ENCODE measurements at regions not wholly inside any gene's neighbourhood (a gene's known extent, or its start where the extent isn't known, plus 50 kb on each side); places are given as distances from the start of the nearest gene placed in this dataset.
A peak's percentile ranks its signal among the peaks of the same experiment; 100 is the strongest.
"Not testable (repeated sequence)": the region's sequence is repeated elsewhere in the genome, so short reads cannot be mapped to it uniquely, and the experiment has no call there.

GRCh38 chr7:131689662-131690234 is 133.3 kb upstream of the PODXL start:
- H3K9me3 ChIP-seq (ENCODE audit: insufficient read depth, low read length): no peaks in the 10 kb centered on the region
- H3K36me3 ChIP-seq (ENCODE audit: insufficient read depth, insufficient read length, low read length): no peaks in the 10 kb centered on the region
- H3K4me1 ChIP-seq (ENCODE audit: insufficient read depth, insufficient read length): peaks cover 12% of the 10 kb centered on the region
- no peak for DNase-seq (ENCODE audit: low read depth, low spot score)
- H3K27me3 ChIP-seq (ENCODE audit: insufficient read depth, insufficient read length): no peaks in the 10 kb centered on the region
- TF ChIP-seq SUZ12 (IDR thresholded peaks at IDR 0.05; ENCODE audit: extremely low read depth, insufficient read depth, insufficient read length) (no peak), YY1 (IDR thresholded peaks at IDR 0.05; ENCODE audit: insufficient read depth, insufficient read length) (no peak), ZNF274 (IDR thresholded peaks at IDR 0.05; ENCODE audit: low read depth, low read length) (no peak)
- no peak overlapping the region for H3K4me3 ChIP-seq (ENCODE audit: insufficient read length, low read depth)
- no peak overlapping the region for H3K9ac ChIP-seq (ENCODE audit: insufficient read length, low read depth)

GRCh38 chr7:131688738-131689661 is 132.6 kb upstream of the PODXL start:
- no peaks in the 10 kb centered on the region for H3K27me3 ChIP-seq (ENCODE audit: insufficient read depth, insufficient read length)
- peaks cover 2% of the 10 kb centered on the region for H3K36me3 ChIP-seq (ENCODE audit: insufficient read depth, insufficient read length, low read length)
- TF ChIP-seq YY1 (IDR thresholded peaks at IDR 0.05; ENCODE audit: insufficient read depth, insufficient read length) (no peak), ZNF274 (IDR thresholded peaks at IDR 0.05; ENCODE audit: low read depth, low read length) (no peak), SUZ12 (IDR thresholded peaks at IDR 0.05; ENCODE audit: extremely low read depth, insufficient read depth, insufficient read length) (no peak)
- H3K9me3 ChIP-seq (ENCODE audit: insufficient read depth, low read length): no peaks in the 10 kb centered on the region
- no peak overlapping the region for H3K4me3 ChIP-seq (ENCODE audit: insufficient read length, low read depth)
- H3K4me1 ChIP-seq (ENCODE audit: insufficient read depth, insufficient read length): peaks cover 12% of the 10 kb centered on the region
- no peak overlapping the region for H3K9ac ChIP-seq (ENCODE audit: insufficient read length, low read depth)
- peak; percentile 82 for DNase-seq (ENCODE audit: low read depth, low spot score)

GRCh38 chr7:131687296-131687695 is 130.9 kb upstream of the PODXL start:
- no peak for DNase-seq (ENCODE audit: low read depth, low spot score)
- no peak for TF ChIP-seq YY1 (IDR thresholded peaks at IDR 0.05; ENCODE audit: insufficient read depth, insufficient read length)
- no peak for TF ChIP-seq ZNF274 (IDR thresholded peaks at IDR 0.05; ENCODE audit: low read depth, low read length)
- TF ChIP-seq SUZ12 (IDR thresholded peaks at IDR 0.05; ENCODE audit: extremely low read depth, insufficient read depth, insufficient read length): no peak
- no peaks in the 10 kb centered on the region for H3K9me3 ChIP-seq (ENCODE audit: insufficient read depth, low read length)
- no peak overlapping the region for H3K9ac ChIP-seq (ENCODE audit: insufficient read length, low read depth)
- H3K36me3 ChIP-seq (ENCODE audit: insufficient read depth, insufficient read length, low read length): peaks cover 4% of the 10 kb centered on the region
- peaks cover 11% of the 10 kb centered on the region for H3K4me1 ChIP-seq (ENCODE audit: insufficient read depth, insufficient read length)
- H3K4me3 ChIP-seq (ENCODE audit: insufficient read length, low read depth): no peak overlapping the region
- no peaks in the 10 kb centered on the region for H3K27me3 ChIP-seq (ENCODE audit: insufficient read depth, insufficient read length)

- no peak for DNase-seq (ENCODE audit: low read depth, low spot score)
- H3K4me3 ChIP-seq (ENCODE audit: insufficient read length, low read depth): no peak overlapping the region
- H3K36me3 ChIP-seq (ENCODE audit: insufficient read depth, insufficient read length, low read length): peaks cover 4% of the 10 kb centered on the region
- no peaks in the 10 kb centered on the region for H3K9me3 ChIP-seq (ENCODE audit: insufficient read depth, low read length)
- TF ChIP-seq ZNF274 (IDR thresholded peaks at IDR 0.05; ENCODE audit: low read depth, low read length) (no peak), SUZ12 (IDR thresholded peaks at IDR 0.05; ENCODE audit: extremely low read depth, insufficient read depth, insufficient read length) (no peak), YY1 (IDR thresholded peaks at IDR 0.05; ENCODE audit: insufficient read depth, insufficient read length) (no peak)
- no peak overlapping the region for H3K9ac ChIP-seq (ENCODE audit: insufficient read length, low read depth)
- H3K4me1 ChIP-seq (ENCODE audit: insufficient read depth, insufficient read length): peaks cover 7% of the 10 kb centered on the region
- H3K27me3 ChIP-seq (ENCODE audit: insufficient read depth, insufficient read length): no peaks in the 10 kb centered on the region
Measured at GRCh38 chr7:131686833-131687232, 130.4 kb upstream of the PODXL start.

GRCh38 chr7:131683536-131684125 is 127.2 kb upstream of the PODXL start:
- H3K4me1 ChIP-seq (ENCODE audit: insufficient read depth, insufficient read length): no peaks in the 10 kb centered on the region
- H3K4me3 ChIP-seq (ENCODE audit: insufficient read length, low read depth): no peak overlapping the region
- H3K9me3 ChIP-seq (ENCODE audit: insufficient read depth, low read length): no peaks in the 10 kb centered on the region
- H3K9ac ChIP-seq (ENCODE audit: insufficient read length, low read depth): no peak overlapping the region
- no peaks in the 10 kb centered on the region for H3K27me3 ChIP-seq (ENCODE audit: insufficient read depth, insufficient read length)
- DNase-seq (ENCODE audit: low read depth, low spot score): no peak
- peaks cover 4% of the 10 kb centered on the region for H3K36me3 ChIP-seq (ENCODE audit: insufficient read depth, insufficient read length, low read length)
- TF ChIP-seq YY1 (IDR thresholded peaks at IDR 0.05; ENCODE audit: insufficient read depth, insufficient read length) (no peak), SUZ12 (IDR thresholded peaks at IDR 0.05; ENCODE audit: extremely low read depth, insufficient read depth, insufficient read length) (no peak), ZNF274 (IDR thresholded peaks at IDR 0.05; ENCODE audit: low read depth, low read length) (no peak)

- Histone ChIP-seq H3K4me1 (ENCODE audit: insufficient read depth, insufficient read length) (no peaks in the 10 kb centered on the region), H3K9me3 (ENCODE audit: insufficient read depth, low read length) (no peaks in the 10 kb centered on the region), H3K9ac (ENCODE audit: insufficient read length, low read depth) (no peak overlapping the region), H3K4me3 (ENCODE audit: insufficient read length, low read depth) (no peak overlapping the region), H3K27me3 (ENCODE audit: insufficient read depth, insufficient read length) (no peaks in the 10 kb centered on the region), H3K36me3 (ENCODE audit: insufficient read depth, insufficient read length, low read length) (peaks cover 4% of the 10 kb centered on the region)
- no peak for DNase-seq (ENCODE audit: low read depth, low spot score)
- TF ChIP-seq YY1 (IDR thresholded peaks at IDR 0.05; ENCODE audit: insufficient read depth, insufficient read length) (no peak), ZNF274 (IDR thresholded peaks at IDR 0.05; ENCODE audit: low read depth, low read length) (no peak), SUZ12 (IDR thresholded peaks at IDR 0.05; ENCODE audit: extremely low read depth, insufficient read depth, insufficient read length) (no peak)
Measured at GRCh38 chr7:131681961-131682360, 125.5 kb upstream of the PODXL start.

- H3K36me3 ChIP-seq (ENCODE audit: insufficient read depth, insufficient read length, low read length); DNase-seq (ENCODE audit: low read depth, low spot score); H3K9me3 ChIP-seq (ENCODE audit: insufficient read depth, low read length); H3K4me1 ChIP-seq (ENCODE audit: insufficient read depth, insufficient read length); H3K27me3 ChIP-seq (ENCODE audit: insufficient read depth, insufficient read length); H3K9ac ChIP-seq (ENCODE audit: insufficient read length, low read depth); H3K4me3 ChIP-seq (ENCODE audit: insufficient read length, low read depth): not testable (repeated sequence)
Measured at GRCh38 chr7:131679071-131679470, 122.6 kb upstream of the PODXL start.

- H3K9ac ChIP-seq (ENCODE audit: insufficient read length, low read depth); H3K27me3 ChIP-seq (ENCODE audit: insufficient read depth, insufficient read length); H3K4me3 ChIP-seq (ENCODE audit: insufficient read length, low read depth); H3K9me3 ChIP-seq (ENCODE audit: insufficient read depth, low read length); H3K4me1 ChIP-seq (ENCODE audit: insufficient read depth, insufficient read length); DNase-seq (ENCODE audit: low read depth, low spot score): not testable (repeated sequence)
- peaks cover 16% of the 10 kb centered on the region for H3K36me3 ChIP-seq (ENCODE audit: insufficient read depth, insufficient read length, low read length)
Measured at GRCh38 chr7:131676850-131677249, 120.4 kb upstream of the PODXL start.

Measured in NT2/D1 (cell line).